ENCODE measurements at regions not wholly inside any gene's neighbourhood (a gene's known extent, or its start where the extent isn't known, plus 50 kb on each side); places are given as distances from the start of the nearest gene placed in this dataset.

- DNase-seq, result no peak
Measured at GRCh38 chr13:106349080-106349931, 186.2 kb downstream of the EFNB2 start.

- no peak for DNase-seq
Measured at GRCh38 chr13:106348075-106348840, 187.2 kb downstream of the EFNB2 start.

- DNase-seq, result no peak
Measured at GRCh38 chr13:106344342-106344741, 191.1 kb downstream of the EFNB2 start.

- DNase-seq, result no peak
Measured at GRCh38 chr13:106343836-106344235, 191.6 kb downstream of the EFNB2 start.

- DNase-seq, result no peak
Measured at GRCh38 chr13:106340249-106340648, 195.2 kb downstream of the EFNB2 start.

GRCh38 chr13:106337096-106337850 lies 198.2 kb downstream of the EFNB2 start:
- no peak for DNase-seq

GRCh38 chr13:106336668-106337067 lies 198.8 kb downstream of the EFNB2 start:
- DNase-seq, result no peak

- DNase-seq, result no peak
Measured at GRCh38 chr13:106332621-106333020, 202.8 kb downstream of the EFNB2 start.

GRCh38 chr13:106331116-106331515 lies 204.3 kb downstream of the EFNB2 start:
- no peak for DNase-seq

- DNase-seq, result no peak
Measured at GRCh38 chr13:106329941-106330340, 205.5 kb downstream of the EFNB2 start.

- no peak for DNase-seq
Measured at GRCh38 chr13:106326751-106327150, 208.7 kb downstream of the EFNB2 start.

GRCh38 chr13:106324444-106324843 lies 211.0 kb downstream of the EFNB2 start:
- DNase-seq, result no peak

- no peak for DNase-seq
Measured at GRCh38 chr13:106322628-106323027, 212.8 kb downstream of the EFNB2 start.

- no peak for DNase-seq
Measured at GRCh38 chr13:106318941-106319411, 216.5 kb downstream of the EFNB2 start.

GRCh38 chr13:106314417-106314816 lies 221.0 kb downstream of the EFNB2 start:
- DNase-seq, result no peak

GRCh38 chr13:106311004-106311403 lies 224.5 kb downstream of the EFNB2 start:
- no peak for DNase-seq

- DNase-seq, result no peak
Measured at GRCh38 chr13:106310291-106310865, 225.1 kb downstream of the EFNB2 start.

GRCh38 chr13:106306748-106307277 lies 228.6 kb downstream of the EFNB2 start:
- DNase-seq, result no peak

GRCh38 chr13:106302843-106303242 lies 232.6 kb downstream of the EFNB2 start:
- no peak for DNase-seq

GRCh38 chr13:106302011-106302410 lies 233.5 kb downstream of the EFNB2 start:
- no peak for DNase-seq

- DNase-seq, result no peak
Measured at GRCh38 chr13:106299621-106300020, 235.8 kb downstream of the EFNB2 start.

- no peak for DNase-seq
Measured at GRCh38 chr13:106297283-106297682, 238.2 kb downstream of the EFNB2 start.

Measured in activated gamma-delta T cell (primary cell).